Hepatocyte (in vitro differentiated cells): ENCODE measurements at regions not wholly inside any gene's neighbourhood (a gene's known extent, or its start where the extent isn't known, plus 50 kb on each side); places are given as distances from the start of the nearest gene placed in this dataset.
A peak's percentile ranks its signal among the peaks of the same experiment; 100 is the strongest.

ENCODE experiments used
- DNase-seq: peaks from one replicate; pipeline ENCODE4 v3.0.0-alpha.2; 2016; ENCODE audit warnings: low spot score
- H2AFZ ChIP-seq: fragments of 200-600 bp; sonication (generic); 2 replicates; pipeline ENCODE4 v1.6.0; 2016; ENCODE audit warnings: antibody characterized with exemption, mild to moderate bottlenecking
- H3K27ac ChIP-seq: fragments of 200-600 bp; sonication (generic); 2 replicates; pipeline ENCODE4 v1.5.1; 2016; ENCODE audit warnings: mild to moderate bottlenecking
- H3K27me3 ChIP-seq: fragments of 200-600 bp; sonication (generic); 2 replicates; pipeline ENCODE4 v1.6.1; 2016
- H3K36me3 ChIP-seq: fragments of 200-600 bp; sonication (generic); replicated peaks from 2 replicates; pipeline ENCODE4 v1.5.1; 2016; ENCODE audit warnings: low read depth; ENCODE audit not compliant: insufficient read depth
- H3K4me1 ChIP-seq: fragments of 200-600 bp; sonication (generic); 2 replicates; pipeline ENCODE4 v1.5.1; 2016; ENCODE audit warnings: mild to moderate bottlenecking, moderate library complexity; ENCODE audit not compliant: insufficient read depth
- H3K4me2 ChIP-seq: fragments of 200-600 bp; sonication (generic); 2 replicates; pipeline ENCODE4 v1.6.0; 2016
- H3K4me3 ChIP-seq: fragments of 200-600 bp; sonication (generic); 2 replicates; pipeline ENCODE4 v1.5.1; 2016; ENCODE audit warnings: mild to moderate bottlenecking
- H3K79me2 ChIP-seq: fragments of 200-600 bp; sonication (generic); 2 replicates; pipeline ENCODE4 v1.6.0; 2017; ENCODE audit warnings: mild to moderate bottlenecking
- H3K9me2 ChIP-seq: fragments of 200-600 bp; sonication (generic); replicated peaks from 2 replicates; pipeline ENCODE4 v1.6.0; 2017; ENCODE audit warnings: mild to moderate bottlenecking; ENCODE audit not compliant: insufficient read depth
- H3K9me3 ChIP-seq: fragments of 200-600 bp; sonication (generic); 2 replicates; pipeline ENCODE4 v1.5.1; 2016; ENCODE audit warnings: low read depth, mild to moderate bottlenecking
- H4K20me1 ChIP-seq: fragments of 200-600 bp; sonication (generic); 2 replicates; pipeline ENCODE4 v1.6.0; 2016; ENCODE audit warnings: mild to moderate bottlenecking; ENCODE audit not compliant: insufficient read depth, poor library complexity, severe bottlenecking
- CTCF ChIP-seq: fragments of 200-600 bp; sonication (generic); IDR thresholded peaks from 2 replicates; pipeline ENCODE4 v1.5.1; 2016; ENCODE audit warnings: antibody characterized with exemption, mild to moderate bottlenecking; ENCODE audit not compliant: poor library complexity
- EZH2 ChIP-seq: fragments of 200-600 bp; sonication (generic); IDR thresholded peaks from 2 replicates; pipeline ENCODE4 v1.6.1; 2016; ENCODE audit warnings: antibody characterized with exemption, mild to moderate bottlenecking, borderline replicate concordance
- EZH2phosphoT487 ChIP-seq: fragments of 200-600 bp; sonication (generic); IDR thresholded peaks from one replicate; pipeline ENCODE4 v1.6.1; 2018; ENCODE audit warnings: antibody characterized with exemption, mild to moderate bottlenecking, low read depth, moderate library complexity; ENCODE audit not compliant: unreplicated experiment, severe bottlenecking
- WGBS: methylation state at CpG from one replicate; pipeline ENCODE4 v1.1.6; 2016; ENCODE audit warnings: low lambda C conversion rate; ENCODE audit errors: missing lambda C conversion rate; 5-methylcytosine and 5-hydroxymethylcytosine counted together

- no peaks in the 10 kb centered on the region for H3K9me3 ChIP-seq
- H3K79me2 ChIP-seq, result no peaks in the 10 kb centered on the region
- no peak overlapping the region for H2AFZ ChIP-seq
- no peak overlapping the region for H3K4me3 ChIP-seq
- H3K4me2 ChIP-seq, result no peak overlapping the region
- no peak overlapping the region for H3K27ac ChIP-seq
- H3K36me3 ChIP-seq, result no peaks in the 10 kb centered on the region
- H3K4me1 ChIP-seq, result no peaks in the 10 kb centered on the region
- TF ChIP-seq EZH2 (no peak), EZH2phosphoT487 (no peak), CTCF (no peak)
- H3K27me3 ChIP-seq, result no peaks in the 10 kb centered on the region
- no peaks in the 10 kb centered on the region for H4K20me1 ChIP-seq
- no peaks in the 10 kb centered on the region for H3K9me2 ChIP-seq
- no peak for DNase-seq
Observed at GRCh38 chr3:61446341-61446740, 115.0 kb upstream of the PTPRG start.

GRCh38 chr3:61448378-61448777, 113.0 kb upstream of the PTPRG start:
- H2AFZ ChIP-seq, result no peak overlapping the region
- H3K9me3 ChIP-seq, result no peaks in the 10 kb centered on the region
- TF ChIP-seq CTCF, result no peak
- no peaks in the 10 kb centered on the region for H3K79me2 ChIP-seq
- DNase-seq, result peak; percentile 12
- no peaks in the 10 kb centered on the region for H4K20me1 ChIP-seq
- H3K27me3 ChIP-seq, result no peaks in the 10 kb centered on the region
- no peak overlapping the region for H3K4me3 ChIP-seq
- H3K9me2 ChIP-seq, result no peaks in the 10 kb centered on the region
- no peaks in the 10 kb centered on the region for H3K36me3 ChIP-seq
- no peak overlapping the region for H3K4me2 ChIP-seq
- WGBS, result 67% methylated on average over 2 of the region's 2 CpGs
- no peaks in the 10 kb centered on the region for H3K4me1 ChIP-seq
- H3K27ac ChIP-seq, result peak overlapping the region; percentile 54

- Histone ChIP-seq H3K9me3 (no peaks in the 10 kb centered on the region), H3K4me3 (no peak overlapping the region), H4K20me1 (no peaks in the 10 kb centered on the region), H2AFZ (no peak overlapping the region), H3K27ac (peak overlapping the region; percentile 54), H3K4me2 (no peak overlapping the region), H3K36me3 (no peaks in the 10 kb centered on the region), H3K4me1 (no peaks in the 10 kb centered on the region), H3K79me2 (no peaks in the 10 kb centered on the region), H3K27me3 (no peaks in the 10 kb centered on the region), H3K9me2 (no peaks in the 10 kb centered on the region)
- DNase-seq, result peak; percentile 39
- TF ChIP-seq CTCF, result no peak
- TF ChIP-seq EZH2, result no peak
- TF ChIP-seq EZH2phosphoT487, result no peak
- WGBS, result 78% methylated on average over 3 of the region's 3 CpGs
Observed at GRCh38 chr3:61449327-61450040, 111.9 kb upstream of the PTPRG start.

- Histone ChIP-seq H3K27me3 (no peaks in the 10 kb centered on the region), H3K9me2 (no peaks in the 10 kb centered on the region), H3K9me3 (no peaks in the 10 kb centered on the region), H3K4me2 (no peak overlapping the region), H2AFZ (no peak overlapping the region), H3K4me1 (no peaks in the 10 kb centered on the region), H3K79me2 (no peaks in the 10 kb centered on the region), H3K4me3 (no peak overlapping the region), H4K20me1 (no peaks in the 10 kb centered on the region), H3K36me3 (no peaks in the 10 kb centered on the region), H3K27ac (no peak overlapping the region)
- TF ChIP-seq CTCF (no peak), EZH2 (no peak)
- WGBS, result 43% methylated on average over 2 of the region's 2 CpGs
- DNase-seq, result no peak
Observed at GRCh38 chr3:61450866-61451265, 110.5 kb upstream of the PTPRG start.
